ENCODE measurements at regions not wholly inside any gene's neighbourhood (a gene's known extent, or its start where the extent isn't known, plus 50 kb on each side); places are given as distances from the start of the nearest gene placed in this dataset.

GRCh38 chr9:31275419-31275818 lies 1109.0 kb upstream of the ACO1 start:
- BruUV-seq (replicated peaks), result no TSS peak
- DNase-seq (ENCODE audit: extremely low read depth in 1 of 4, low spot score in 3 of 4) (no peak), ATAC-seq (no peak), FAIRE-seq (no peak)
- no peak overlapping the region for H3K9ac ChIP-seq (ENCODE audit: insufficient read depth in 1 of 2, low read depth in 2 of 2, low read length in 2 of 2)
- no peak overlapping the region for H3K27ac ChIP-seq (ENCODE audit: extremely low read depth, low read depth, low read length)
- no peak overlapping the region for H3K4me3 ChIP-seq
- intact Hi-C loops (cut with micrococcal nuclease), result no loop called here
- H3K27me3 ChIP-seq (ENCODE audit: control insufficient read depth in 2 of 2, insufficient read depth in 2 of 2, low read length in 2 of 2), result no peaks in the 10 kb centered on the region
- no peak overlapping the region for H3K4me2 ChIP-seq (ENCODE audit: insufficient read depth, low read length)
- in situ Hi-C loops (cut with MboI), result no loop called here
- no peaks in the 10 kb centered on the region for H3K9me3 ChIP-seq (replicated peaks; ENCODE audit: control insufficient read depth, insufficient read depth, low read depth, low read length)
- H3K36me3 ChIP-seq (ENCODE audit: control insufficient read depth, insufficient read depth, low read length), result no peaks in the 10 kb centered on the region
- ChIA-PET POLR2A (no interaction called here), CTCF (ENCODE audit: low intra/inter-chr PET ratio) (no interaction called here)
- H2AFZ ChIP-seq (ENCODE audit: low read depth, low read length), result no peak overlapping the region
- H3K4me1 ChIP-seq (replicated peaks in 1 of 2; ENCODE audit: control insufficient read depth in 2 of 2, insufficient read depth in 2 of 2, low read length in 2 of 2), result no peaks in the 10 kb centered on the region
- no peaks in the 10 kb centered on the region for H4K20me1 ChIP-seq (replicated peaks; ENCODE audit: control insufficient read depth, insufficient read depth, low read length)
- TF ChIP-seq ZNF551 (CRISPR knock-in tag; IDR thresholded peaks at IDR 0.05), result no peak
- TF ChIP-seq, protein P1, sequence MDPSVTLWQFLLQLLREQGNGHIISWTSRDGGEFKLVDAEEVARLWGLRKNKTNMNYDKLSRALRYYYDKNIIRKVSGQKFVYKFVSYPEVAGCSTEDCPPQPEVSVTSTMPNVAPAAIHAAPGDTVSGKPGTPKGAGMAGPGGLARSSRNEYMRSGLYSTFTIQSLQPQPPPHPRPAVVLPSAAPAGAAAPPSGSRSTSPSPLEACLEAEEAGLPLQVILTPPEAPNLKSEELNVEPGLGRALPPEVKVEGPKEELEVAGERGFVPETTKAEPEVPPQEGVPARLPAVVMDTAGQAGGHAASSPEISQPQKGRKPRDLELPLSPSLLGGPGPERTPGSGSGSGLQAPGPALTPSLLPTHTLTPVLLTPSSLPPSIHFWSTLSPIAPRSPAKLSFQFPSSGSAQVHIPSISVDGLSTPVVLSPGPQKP (CRISPR knock-in tag; IDR thresholded peaks at IDR 0.05), result no peak
- no peak for TF ChIP-seq WHSC1 (IDR thresholded peaks at IDR 0.05; ENCODE audit: low read length)
- no peak for TF ChIP-seq BRD9 (IDR thresholded peaks at IDR 0.05; ENCODE audit: low read depth, partially characterized antibody)
- no peak for TF ChIP-seq HMG20B (CRISPR knock-in tag; IDR thresholded peaks at IDR 0.05)
- no peak for TF ChIP-seq NEUROD1 (IDR thresholded peaks at IDR 0.05; ENCODE audit: borderline replicate concordance, low read depth, low read length, partially characterized antibody)
- no peak for TF ChIP-seq CBX8 (IDR thresholded peaks at IDR 0.05; ENCODE audit: borderline replicate concordance, extremely low read depth, low read depth, low read length, poor library complexity, severe bottlenecking)
- no peak for TF ChIP-seq MAFG (tag; conservative IDR thresholded peaks at IDR 0.05)
- TF ChIP-seq JUNB (CRISPR knock-in tag; conservative IDR thresholded peaks at IDR 0.05), result no peak
- TF ChIP-seq, protein P2, sequence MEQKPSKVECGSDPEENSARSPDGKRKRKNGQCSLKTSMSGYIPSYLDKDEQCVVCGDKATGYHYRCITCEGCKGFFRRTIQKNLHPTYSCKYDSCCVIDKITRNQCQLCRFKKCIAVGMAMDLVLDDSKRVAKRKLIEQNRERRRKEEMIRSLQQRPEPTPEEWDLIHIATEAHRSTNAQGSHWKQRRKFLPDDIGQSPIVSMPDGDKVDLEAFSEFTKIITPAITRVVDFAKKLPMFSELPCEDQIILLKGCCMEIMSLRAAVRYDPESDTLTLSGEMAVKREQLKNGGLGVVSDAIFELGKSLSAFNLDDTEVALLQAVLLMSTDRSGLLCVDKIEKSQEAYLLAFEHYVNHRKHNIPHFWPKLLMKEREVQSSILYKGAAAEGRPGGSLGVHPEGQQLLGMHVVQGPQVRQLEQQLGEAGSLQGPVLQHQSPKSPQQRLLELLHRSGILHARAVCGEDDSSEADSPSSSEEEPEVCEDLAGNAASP (IDR thresholded peaks at IDR 0.05), result no peak
- TF ChIP-seq ZNF408 (CRISPR knock-in tag; IDR thresholded peaks at IDR 0.05; ENCODE audit: low read depth), result no peak
- TF ChIP-seq NCOR1 (IDR thresholded peaks at IDR 0.05), result no peak
- no peak for TF ChIP-seq USF1 (CRISPR knock-in tag; IDR thresholded peaks at IDR 0.05)
- no peak for TF ChIP-seq SMARCA5 (IDR thresholded peaks at IDR 0.05)
- no peak for TF ChIP-seq CHCHD3 (CRISPR knock-in tag; IDR thresholded peaks at IDR 0.05)
- TF ChIP-seq ZNF175 (CRISPR knock-in tag; IDR thresholded peaks at IDR 0.05; ENCODE audit: low read depth), result no peak
- TF ChIP-seq GABPB1 (CRISPR knock-in tag; IDR thresholded peaks at IDR 0.05), result no peak
- TF ChIP-seq CBX3 (IDR thresholded peaks at IDR 0.05; ENCODE audit: borderline replicate concordance in 1 of 2, low read length in 2 of 2), result no peak
- TF ChIP-seq CCAR2 (IDR thresholded peaks at IDR 0.05; ENCODE audit: low read depth, low read length), result no peak
- no CpG with 5 or more reads among the region's 1 CpG for WGBS (ENCODE audit: insufficient coverage, low coverage, missing lambda C conversion rate)
- no peaks in the 10 kb centered on the region for H3K9me1 ChIP-seq (ENCODE audit: control insufficient read depth, insufficient read depth, low read length)
- no peaks in the 10 kb centered on the region for H3K79me2 ChIP-seq (ENCODE audit: control insufficient read depth, insufficient read depth, low read length)

Measured in K562 (cell line).